Endodermal cell (in vitro differentiated cells): ENCODE measurements at regions not wholly inside any gene's neighbourhood (a gene's known extent, or its start where the extent isn't known, plus 50 kb on each side); places are given as distances from the start of the nearest gene placed in this dataset.

Experiments used
- DNase-seq: peaks from one replicate; pipeline ENCODE4 v3.0.0-alpha.2; 2017
- H3K27ac ChIP-seq: 2 replicates; pipeline ENCODE4 v1.5.1; 2013; ENCODE audit warnings: mild to moderate bottlenecking, low read depth, low read length, moderate library complexity
- H3K27me3 ChIP-seq: 2 replicates; pipeline ENCODE4 v1.6.1; 2013; ENCODE audit warnings: mild to moderate bottlenecking, low read length, moderate library complexity; ENCODE audit not compliant: insufficient read depth, control insufficient read depth, poor library complexity, severe bottlenecking
- H3K36me3 ChIP-seq: 2 replicates; pipeline ENCODE4 v1.7.0; 2013; ENCODE audit warnings: mild to moderate bottlenecking, low read length, moderate library complexity; ENCODE audit not compliant: control insufficient read depth, insufficient read depth
- H3K4me1 ChIP-seq: one replicate; pipeline ENCODE4 v1.7.0; 2013; ENCODE audit warnings: low read length; ENCODE audit not compliant: control insufficient read depth, insufficient read depth
- H3K4me3 ChIP-seq: 2 replicates; pipeline ENCODE4 v1.5.1; 2013; ENCODE audit warnings: mild to moderate bottlenecking, low read length, moderate library complexity
- H3K9ac ChIP-seq: 2 replicates; pipeline ENCODE4 v1.6.1; 2013; ENCODE audit warnings: mild to moderate bottlenecking, low read length, moderate library complexity; ENCODE audit not compliant: poor library complexity, severe bottlenecking; ENCODE audit errors: extremely low read depth
- H3K9me3 ChIP-seq: 2 replicates; pipeline ENCODE4 v1.6.1; 2013; ENCODE audit warnings: mild to moderate bottlenecking, low read length, moderate library complexity; ENCODE audit not compliant: control insufficient read depth
- H3K27ac Mint-ChIP-seq: 2 replicates; pipeline ENCODE4 v1.8.0; 2020; ENCODE audit warnings: mixed read lengths
- H3K27me3 Mint-ChIP-seq: 2 replicates; pipeline ENCODE4 v1.8.0; 2021; ENCODE audit warnings: mild to moderate bottlenecking, mixed read lengths; ENCODE audit not compliant: insufficient read depth
- H3K36me3 Mint-ChIP-seq: 2 replicates; pipeline ENCODE4 v1.8.0; 2020; ENCODE audit warnings: low read depth, mixed read lengths
- H3K4me1 Mint-ChIP-seq: 2 replicates; pipeline ENCODE4 v1.8.0; 2020; ENCODE audit warnings: mixed read lengths
- H3K4me3 Mint-ChIP-seq: 2 replicates; pipeline ENCODE4 v1.8.0; 2020; ENCODE audit warnings: mild to moderate bottlenecking, moderate library complexity, mixed read lengths
- H3K9me3 Mint-ChIP-seq: 2 replicates; pipeline ENCODE4 v1.8.0; 2020; ENCODE audit warnings: mild to moderate bottlenecking, mixed read lengths
- CTCF ChIP-seq: fragments of 200-600 bp; sonication (generic); conservative IDR thresholded peaks from 2 replicates; pipeline ENCODE4 v1.5.0; 2021; ENCODE audit warnings: antibody characterized with exemption, mild to moderate bottlenecking
- WGBS, 2 experiments: methylation state at CpG; one replicate each; pipeline versions ENCODE4 v1.1.5 to v1.1.7; 2013; ENCODE audit warnings: missing lambda C conversion rate in 2 of 2, mixed read lengths in 1 of 2; ENCODE audit not compliant: insufficient coverage in 1 of 2, insufficient read length in 1 of 2; 5-methylcytosine and 5-hydroxymethylcytosine counted together

- Histone ChIP-seq H3K9ac (no peak overlapping the region), H3K36me3 (no peaks in the 10 kb centered on the region), H3K4me1 (no peaks in the 10 kb centered on the region), H3K9me3 (no peaks in the 10 kb centered on the region), H3K4me3 (no peak overlapping the region), H3K27me3 (peaks cover 9% of the 10 kb centered on the region), H3K27ac (no peak overlapping the region)
- no peak for TF ChIP-seq CTCF
- Mint-ChIP-seq H3K4me1 (peaks cover 4% of the 10 kb centered on the region), H3K4me3 (peak overlapping the region; percentile 64), H3K9me3 (peaks cover 56% of the 10 kb centered on the region), H3K27ac (no peak overlapping the region), H3K27me3 (peaks cover 19% of the 10 kb centered on the region), H3K36me3 (no peaks in the 10 kb centered on the region)
- WGBS, 2 experiments: 57% methylated on average over 2 of the region's 2 CpGs; no CpG with 5 or more reads in 1 of the 2 experiments
- no peak for DNase-seq
Measured at GRCh38 chrX:37904833-37905232, 57.5 kb upstream of the DYNLT3 start.

- DNase-seq: peak; percentile 87
- H3K27me3 ChIP-seq: peaks cover 9% of the 10 kb centered on the region
- 5% methylated on average over 36 of the region's 36 CpGs; no CpG with 5 or more reads in 1 of the 2 experiments for WGBS, 2 experiments
- peak overlapping the region; percentile 64 for H3K4me3 Mint-ChIP-seq
- peak; percentile 65 for TF ChIP-seq CTCF
- H3K27ac ChIP-seq: no peak overlapping the region
- no peaks in the 10 kb centered on the region for H3K4me1 ChIP-seq
- H3K36me3 Mint-ChIP-seq: no peaks in the 10 kb centered on the region
- peaks cover 19% of the 10 kb centered on the region for H3K27me3 Mint-ChIP-seq
- peaks cover 4% of the 10 kb centered on the region for H3K4me1 Mint-ChIP-seq
- peak overlapping the region; percentile 68 for H3K4me3 ChIP-seq
- peaks cover 57% of the 10 kb centered on the region for H3K9me3 Mint-ChIP-seq
- no peaks in the 10 kb centered on the region for H3K36me3 ChIP-seq
- no peak overlapping the region for H3K9ac ChIP-seq
- H3K27ac Mint-ChIP-seq: no peak overlapping the region
- no peaks in the 10 kb centered on the region for H3K9me3 ChIP-seq
Measured at GRCh38 chrX:37905436-37906147, 58.2 kb upstream of the DYNLT3 start.

GRCh38 chrX:37906357-37906756 lies 59.0 kb upstream of the DYNLT3 start:
- no peak for TF ChIP-seq CTCF
- H3K27ac Mint-ChIP-seq: no peak overlapping the region

More at GRCh38 chrX:37906357-37906756, 59.0 kb upstream of the DYNLT3 start:
- DNase-seq: no peak
- Histone ChIP-seq H3K4me1 (no peaks in the 10 kb centered on the region), H3K4me3 (peak overlapping the region; percentile 68), H3K9ac (no peak overlapping the region), H3K9me3 (no peaks in the 10 kb centered on the region), H3K27ac (no peak overlapping the region), H3K36me3 (no peaks in the 10 kb centered on the region), H3K27me3 (peaks cover 9% of the 10 kb centered on the region)
- WGBS, 2 experiments: 41% methylated on average over 6 of the region's 11 CpGs; no CpG with 5 or more reads in 1 of the 2 experiments
- H3K36me3 Mint-ChIP-seq: no peaks in the 10 kb centered on the region
- peaks cover 19% of the 10 kb centered on the region for H3K27me3 Mint-ChIP-seq
- peak overlapping the region; percentile 64 for H3K4me3 Mint-ChIP-seq
- H3K9me3 Mint-ChIP-seq: peaks cover 51% of the 10 kb centered on the region
- H3K4me1 Mint-ChIP-seq: peaks cover 4% of the 10 kb centered on the region
